ENCODE measurements at regions not wholly inside any gene's neighbourhood (a gene's known extent, or its start where the extent isn't known, plus 50 kb on each side); places are given as distances from the start of the nearest gene placed in this dataset.

GRCh38 chr5:114237766-114238165 lies 124.1 kb upstream of the KCNN2 start:
- peak; percentile 68 for DNase-seq (ENCODE audit: low read depth)
- H3K4me3 ChIP-seq (ENCODE audit: control insufficient read depth, low read depth, low read length) = no peak overlapping the region
- no peak for TF ChIP-seq CTCF (conservative IDR thresholded peaks at IDR 0.05; ENCODE audit: control insufficient read depth, insufficient read depth, low read depth, low read length)

GRCh38 chr5:114238771-114239313 lies 123.0 kb upstream of the KCNN2 start:
- no peak overlapping the region for H3K4me3 ChIP-seq (ENCODE audit: control insufficient read depth, low read depth, low read length)
- DNase-seq (ENCODE audit: low read depth) = peak; percentile 23
- TF ChIP-seq CTCF (conservative IDR thresholded peaks at IDR 0.05; ENCODE audit: control insufficient read depth, insufficient read depth, low read depth, low read length) = no peak

GRCh38 chr5:114243281-114243971 lies 118.4 kb upstream of the KCNN2 start:
- peak; percentile 30 for DNase-seq (ENCODE audit: low read depth)
- no peak for TF ChIP-seq CTCF (conservative IDR thresholded peaks at IDR 0.05; ENCODE audit: control insufficient read depth, insufficient read depth, low read depth, low read length)
- H3K4me3 ChIP-seq (ENCODE audit: control insufficient read depth, low read depth, low read length) = no peak overlapping the region

- H3K4me3 ChIP-seq (ENCODE audit: control insufficient read depth, low read depth, low read length) = no peak overlapping the region
- no peak for DNase-seq (ENCODE audit: low read depth)
- no peak for TF ChIP-seq CTCF (conservative IDR thresholded peaks at IDR 0.05; ENCODE audit: control insufficient read depth, insufficient read depth, low read depth, low read length)
Observed at GRCh38 chr5:114243972-114244317, 117.9 kb upstream of the KCNN2 start.

GRCh38 chr5:114249823-114250222 lies 112.0 kb upstream of the KCNN2 start:
- DNase-seq (ENCODE audit: low read depth) = peak; percentile 6
- TF ChIP-seq CTCF (conservative IDR thresholded peaks at IDR 0.05; ENCODE audit: control insufficient read depth, insufficient read depth, low read depth, low read length) = no peak
- no peak overlapping the region for H3K4me3 ChIP-seq (ENCODE audit: control insufficient read depth, low read depth, low read length)

- no peak for TF ChIP-seq CTCF (conservative IDR thresholded peaks at IDR 0.05; ENCODE audit: control insufficient read depth, insufficient read depth, low read depth, low read length)
- no peak for DNase-seq (ENCODE audit: low read depth)
- H3K4me3 ChIP-seq (ENCODE audit: control insufficient read depth, low read depth, low read length) = no peak overlapping the region
Observed at GRCh38 chr5:114250536-114250935, 111.3 kb upstream of the KCNN2 start.
